GM19025 (cell line): ENCODE measurements at regions not wholly inside any gene's neighbourhood (a gene's known extent, or its start where the extent isn't known, plus 50 kb on each side); places are given as distances from the start of the nearest gene placed in this dataset.

Experiments
- ATAC-seq: cut with Tn5 transposase; IDR thresholded peaks from one replicate; pipeline ENCODE4 v1.9.1; 2021; ENCODE audit warnings: mild to moderate bottlenecking, low read depth, moderate library complexity; ENCODE audit not compliant: unreplicated experiment

DNA sequence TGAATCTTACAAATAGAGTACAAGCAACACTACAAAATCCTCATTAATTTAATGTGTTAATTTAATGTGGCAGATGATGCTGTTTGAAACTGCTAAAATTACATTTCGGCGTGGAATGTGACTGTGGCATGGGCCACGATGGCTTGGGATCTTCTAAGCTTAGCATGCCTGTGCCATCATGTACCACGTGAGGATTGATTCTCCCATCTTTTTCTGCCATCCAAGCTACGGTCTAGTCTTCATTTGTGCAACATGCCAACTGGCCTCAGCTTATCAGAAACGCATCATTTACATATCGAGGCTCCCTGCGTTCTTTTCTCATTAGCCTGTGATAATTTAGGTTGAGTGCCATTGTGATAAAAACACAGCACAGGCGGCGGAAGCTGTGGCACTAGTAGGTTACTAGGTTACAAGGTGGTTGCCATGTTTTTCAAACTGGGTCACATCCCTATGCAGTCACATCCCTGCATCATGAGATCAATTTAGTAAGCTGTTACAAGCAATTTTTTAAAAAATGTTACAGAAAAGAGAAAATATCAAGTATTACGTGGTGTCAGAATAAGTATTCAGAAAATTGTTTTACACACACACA is 189.9 kb upstream of the RBPJ start:
- no peak for ATAC-seq

- peak; percentile 27 for ATAC-seq
Measured at GRCh38 chr4:26131711-26132110, 189.1 kb upstream of the RBPJ start.

- ATAC-seq, result no peak
Measured at GRCh38 chr4:26132858-26133257, 188.0 kb upstream of the RBPJ start.

GRCh38 chr4:26133840-26134239 is 187.0 kb upstream of the RBPJ start:
- no peak for ATAC-seq

DNA sequence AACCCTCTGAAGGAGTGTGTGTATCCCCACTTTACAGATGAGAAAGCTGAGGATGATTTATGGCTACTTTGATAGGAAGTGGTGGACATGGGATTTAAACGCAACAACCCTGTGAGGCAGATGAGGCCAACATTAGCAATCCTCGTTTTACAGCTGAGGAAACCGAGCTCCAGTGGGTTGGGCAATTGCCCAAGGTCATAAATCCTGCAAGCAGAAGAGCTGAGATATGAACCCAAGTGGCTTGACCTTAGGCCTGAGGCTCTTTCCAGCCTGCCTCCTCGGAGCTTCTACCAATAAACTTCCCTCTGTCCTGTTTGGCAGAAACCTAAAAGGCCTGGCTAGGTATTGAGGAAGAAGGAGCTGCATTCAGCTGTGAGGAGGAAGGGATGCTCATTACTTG is 185.5 kb upstream of the RBPJ start:
- no peak for ATAC-seq

- ATAC-seq, result no peak
Measured at GRCh38 chr4:26136615-26137014, 184.2 kb upstream of the RBPJ start.

DNA sequence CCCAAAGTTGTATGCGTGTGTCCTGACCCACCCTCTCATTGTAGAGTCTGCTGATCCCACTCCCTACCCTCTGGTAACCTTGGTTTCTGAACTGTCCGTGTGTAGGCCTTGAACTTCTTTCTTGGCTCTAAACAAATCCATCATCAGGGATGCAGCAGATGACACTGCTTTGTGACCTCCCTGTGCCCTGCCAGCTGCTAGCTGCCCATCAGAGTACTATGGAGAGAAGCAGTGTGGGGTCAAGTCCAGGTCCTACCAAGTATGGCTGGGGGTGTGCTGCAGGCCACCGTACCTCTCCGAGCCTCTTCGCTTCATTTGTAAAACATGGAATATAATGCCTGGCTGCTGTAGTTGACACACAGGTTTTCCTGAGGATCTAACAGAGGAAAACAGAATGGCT is 183.5 kb upstream of the RBPJ start:
- no peak for ATAC-seq

DNA sequence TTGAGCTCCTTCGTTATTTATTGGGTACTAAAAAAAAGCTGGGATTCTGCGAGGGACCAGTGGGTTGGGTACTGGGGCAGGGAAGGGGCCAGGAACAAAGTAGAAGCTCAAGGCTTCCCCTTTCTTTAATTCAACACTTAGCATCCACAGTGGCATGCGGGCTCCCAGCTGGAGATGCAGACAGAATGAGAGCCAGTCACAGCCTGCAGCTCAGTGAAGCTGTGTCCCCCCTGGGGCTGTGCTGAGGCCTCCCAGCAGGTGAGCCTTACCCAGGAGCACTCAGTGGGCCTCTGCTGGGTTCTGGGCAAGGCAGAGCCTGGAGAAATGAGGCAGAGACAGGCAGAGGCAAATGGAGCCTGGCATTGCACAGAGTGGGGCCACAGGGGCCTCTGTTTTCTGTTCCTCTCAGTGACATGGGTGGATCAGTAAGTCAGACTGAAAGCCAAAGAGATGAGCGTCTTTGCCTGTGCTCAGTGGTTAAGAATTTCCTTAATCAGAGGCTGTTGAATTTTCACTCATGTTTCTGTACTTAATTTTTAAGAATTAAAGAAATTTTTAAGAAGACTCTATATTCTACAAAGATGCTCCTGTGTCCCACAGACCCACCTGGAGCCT is 181.4 kb upstream of the RBPJ start:
- no peak for ATAC-seq

- no peak for ATAC-seq
Measured at GRCh38 chr4:26140150-26140898, 180.5 kb upstream of the RBPJ start.

DNA sequence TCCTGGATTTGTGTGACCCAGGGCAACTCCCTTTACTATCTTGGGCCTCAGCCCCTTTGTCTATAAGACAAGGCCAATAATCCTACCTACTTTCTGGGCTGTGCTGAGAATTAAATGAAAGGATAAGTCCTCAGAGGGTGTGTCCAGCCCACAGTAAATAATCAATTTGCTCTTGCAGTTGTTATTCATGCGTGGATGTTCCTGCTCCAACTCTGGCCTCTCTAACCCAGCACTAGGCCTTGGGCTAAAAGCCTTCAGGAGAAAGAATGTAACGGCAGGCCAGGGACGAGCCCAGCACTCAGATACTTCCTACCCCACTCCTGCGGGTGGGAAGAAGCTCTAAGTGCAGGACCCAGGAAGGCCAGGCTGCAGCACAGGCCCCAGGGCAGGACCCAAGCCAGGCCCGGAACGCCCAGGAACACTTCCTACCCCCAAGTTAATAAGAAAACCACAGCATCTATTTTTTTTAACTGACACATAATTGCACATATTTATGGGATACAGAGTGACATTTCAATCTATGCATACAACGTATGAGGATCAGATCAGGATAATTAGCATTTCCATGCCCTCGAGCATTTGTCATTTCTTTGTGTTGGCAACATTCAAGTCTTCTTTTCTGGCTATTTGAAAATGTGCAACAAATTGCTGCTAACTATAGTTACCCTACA is 179.6 kb upstream of the RBPJ start:
- no peak for ATAC-seq

- peak; percentile 53 for ATAC-seq
Measured at GRCh38 chr4:26141911-26142638, 178.7 kb upstream of the RBPJ start.

DNA sequence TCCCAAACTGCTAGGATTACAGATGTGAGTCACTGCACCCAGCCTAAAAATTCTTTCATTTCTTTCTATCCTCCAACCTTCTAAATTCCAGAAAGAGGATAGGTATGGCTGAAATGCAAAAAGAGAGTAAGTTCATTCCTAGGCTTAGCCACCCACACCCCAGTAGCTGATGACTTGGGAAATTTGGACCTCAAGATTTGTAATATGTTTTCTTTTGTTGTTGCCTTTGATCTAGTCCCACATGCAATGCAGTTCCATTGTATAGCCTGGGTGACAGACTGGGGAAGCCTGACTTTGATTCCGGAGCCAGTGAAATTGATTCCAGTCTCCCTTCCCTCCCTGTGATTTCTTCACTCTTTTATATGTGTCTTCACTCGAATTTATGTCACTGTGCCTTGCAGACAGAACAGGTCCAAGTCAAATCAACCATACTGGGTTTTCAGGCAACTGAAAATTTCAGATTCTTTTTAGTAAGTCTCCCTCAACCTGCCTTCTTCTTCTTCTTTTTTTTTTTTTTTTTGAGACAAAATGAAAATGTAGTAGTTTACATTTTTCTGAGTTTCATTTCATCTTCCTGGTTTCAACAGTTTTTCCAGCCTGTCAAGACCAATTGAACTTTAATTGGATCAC is 176.2 kb upstream of the RBPJ start:
- no peak for ATAC-seq

- no peak for ATAC-seq
Measured at GRCh38 chr4:26145212-26145611, 175.6 kb upstream of the RBPJ start.

GRCh38 chr4:26148927-26149326 is 171.9 kb upstream of the RBPJ start:
- ATAC-seq, result no peak

GRCh38 chr4:26150948-26151347 is 169.9 kb upstream of the RBPJ start:
- ATAC-seq, result no peak

DNA sequence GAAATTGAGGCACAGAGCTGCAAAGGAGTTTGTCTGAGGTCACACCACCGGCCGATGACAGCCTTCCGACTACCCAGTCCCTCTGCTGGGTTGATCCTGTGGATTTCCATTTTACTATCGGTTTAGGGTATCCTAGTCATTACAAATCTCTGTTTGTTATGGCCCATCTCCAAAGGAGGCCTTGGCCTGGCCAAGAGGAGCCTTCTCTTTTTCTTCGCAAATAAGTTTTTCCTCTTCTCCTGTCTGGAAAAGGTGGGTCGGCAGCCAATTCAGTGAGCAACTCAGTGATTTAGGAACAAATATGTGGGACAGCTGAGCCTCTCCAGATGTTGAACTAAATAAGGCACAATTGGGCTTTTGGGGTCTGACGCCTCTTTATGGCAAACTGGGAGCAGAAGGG is 169.2 kb upstream of the RBPJ start:
- no peak for ATAC-seq

GRCh38 chr4:26152056-26152455 is 168.8 kb upstream of the RBPJ start:
- no peak for ATAC-seq

DNA sequence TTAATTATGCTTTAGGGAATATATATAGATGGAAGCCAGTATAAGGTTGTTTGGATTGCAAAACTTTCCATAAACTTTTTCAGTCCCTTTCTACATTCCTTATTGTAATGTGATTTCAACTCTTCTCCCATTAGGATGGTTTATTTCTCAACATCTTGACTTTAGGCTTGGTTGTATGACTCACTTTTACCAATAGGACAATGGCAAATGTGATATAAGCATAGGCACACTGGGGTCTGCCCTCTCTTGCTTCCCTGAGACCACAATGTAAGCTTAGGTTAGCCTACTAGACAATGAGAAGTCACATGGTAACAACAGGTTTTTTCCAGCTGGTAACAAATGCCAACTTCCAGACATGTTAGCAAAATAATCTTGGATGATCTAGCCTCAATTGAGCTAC is 163.3 kb upstream of the RBPJ start:
- no peak for ATAC-seq

GRCh38 chr4:26160591-26160990 is 160.2 kb upstream of the RBPJ start:
- no peak for ATAC-seq

- ATAC-seq, result no peak
Measured at GRCh38 chr4:26161030-26161824, 159.6 kb upstream of the RBPJ start.
